ENCODE measurements at regions not wholly inside any gene's neighbourhood (a gene's known extent, or its start where the extent isn't known, plus 50 kb on each side); places are given as distances from the start of the nearest gene placed in this dataset.

- Mint-ChIP-seq H3K4me3 (no peak overlapping the region), H3K36me3 (no peaks in the 10 kb centered on the region), H3K9me3 (peaks cover 1% of the 10 kb centered on the region), H3K27ac (no peak overlapping the region), H3K27me3 (no peaks in the 10 kb centered on the region), H3K4me1 (no peaks in the 10 kb centered on the region)
- DNase-seq = no peak
These were observed 1568.1 kb upstream of the GOT2 start for GRCh38 chr16:60302261-60302660.

GRCh38 chr16:60299241-60299776, 1565.2 kb upstream of the GOT2 start:
- Mint-ChIP-seq H3K36me3 (no peaks in the 10 kb centered on the region), H3K9me3 (peaks cover 1% of the 10 kb centered on the region), H3K4me3 (no peak overlapping the region), H3K27ac (no peak overlapping the region), H3K27me3 (no peaks in the 10 kb centered on the region), H3K4me1 (no peaks in the 10 kb centered on the region)
- DNase-seq = no peak

GRCh38 chr16:60295451-60295850, 1561.3 kb upstream of the GOT2 start:
- Mint-ChIP-seq H3K9me3 (peaks cover 1% of the 10 kb centered on the region), H3K36me3 (no peaks in the 10 kb centered on the region)

GRCh38 chr16:60285794-60286193, 1551.7 kb upstream of the GOT2 start:
- Mint-ChIP-seq H3K9me3 (peaks cover 2% of the 10 kb centered on the region), H3K4me1 (no peaks in the 10 kb centered on the region), H3K27me3 (no peaks in the 10 kb centered on the region), H3K4me3 (no peak overlapping the region), H3K36me3 (no peaks in the 10 kb centered on the region), H3K27ac (no peak overlapping the region)
- DNase-seq = no peak

More at GRCh38 chr16:60295451-60295850, 1561.3 kb upstream of the GOT2 start:
- no peaks in the 10 kb centered on the region for H3K4me1 Mint-ChIP-seq
- no peak overlapping the region for H3K4me3 Mint-ChIP-seq
- no peak overlapping the region for H3K27ac Mint-ChIP-seq
- DNase-seq = no peak
- H3K27me3 Mint-ChIP-seq = no peaks in the 10 kb centered on the region

GRCh38 chr16:60279061-60279665, 1545.0 kb upstream of the GOT2 start:
- Mint-ChIP-seq H3K27ac (no peak overlapping the region), H3K27me3 (no peaks in the 10 kb centered on the region), H3K4me1 (no peaks in the 10 kb centered on the region), H3K4me3 (no peak overlapping the region), H3K36me3 (no peaks in the 10 kb centered on the region), H3K9me3 (peaks cover 2% of the 10 kb centered on the region)
- no peak for DNase-seq

- DNase-seq = no peak
- Mint-ChIP-seq H3K4me3 (no peak overlapping the region), H3K36me3 (no peaks in the 10 kb centered on the region), H3K4me1 (no peaks in the 10 kb centered on the region), H3K9me3 (peaks cover 5% of the 10 kb centered on the region), H3K27me3 (no peaks in the 10 kb centered on the region), H3K27ac (no peak overlapping the region)
These were observed 1540.4 kb upstream of the GOT2 start for GRCh38 chr16:60274431-60275019.

GRCh38 chr16:60271781-60272180, 1537.7 kb upstream of the GOT2 start:
- Mint-ChIP-seq H3K27me3 (no peaks in the 10 kb centered on the region), H3K27ac (no peak overlapping the region), H3K4me1 (no peaks in the 10 kb centered on the region), H3K9me3 (peaks cover 3% of the 10 kb centered on the region), H3K36me3 (no peaks in the 10 kb centered on the region), H3K4me3 (no peak overlapping the region)
- DNase-seq = no peak

- DNase-seq = no peak
- H3K4me1 Mint-ChIP-seq = no peaks in the 10 kb centered on the region
- no peaks in the 10 kb centered on the region for H3K36me3 Mint-ChIP-seq
- no peak overlapping the region for H3K4me3 Mint-ChIP-seq
- H3K27ac Mint-ChIP-seq = no peak overlapping the region
- no peaks in the 10 kb centered on the region for H3K27me3 Mint-ChIP-seq
- peaks cover 4% of the 10 kb centered on the region for H3K9me3 Mint-ChIP-seq
These were observed 1537.1 kb upstream of the GOT2 start for GRCh38 chr16:60271025-60271771.

GRCh38 chr16:60261425-60261824, 1527.3 kb upstream of the GOT2 start:
- Mint-ChIP-seq H3K27me3 (no peaks in the 10 kb centered on the region), H3K36me3 (no peaks in the 10 kb centered on the region)
- no peak for DNase-seq

GRCh38 chr16:60259956-60260355, 1525.8 kb upstream of the GOT2 start:
- Mint-ChIP-seq H3K4me3 (no peak overlapping the region), H3K9me3 (peaks cover 4% of the 10 kb centered on the region), H3K27ac (no peak overlapping the region), H3K4me1 (no peaks in the 10 kb centered on the region), H3K27me3 (no peaks in the 10 kb centered on the region), H3K36me3 (no peaks in the 10 kb centered on the region)
- no peak for DNase-seq

More at GRCh38 chr16:60261425-60261824, 1527.3 kb upstream of the GOT2 start:
- H3K9me3 Mint-ChIP-seq = peaks cover 6% of the 10 kb centered on the region
- no peaks in the 10 kb centered on the region for H3K4me1 Mint-ChIP-seq
- H3K4me3 Mint-ChIP-seq = no peak overlapping the region
- no peak overlapping the region for H3K27ac Mint-ChIP-seq

- Mint-ChIP-seq H3K4me1 (no peaks in the 10 kb centered on the region), H3K4me3 (no peak overlapping the region), H3K27ac (no peak overlapping the region), H3K9me3 (peaks cover 1% of the 10 kb centered on the region), H3K36me3 (no peaks in the 10 kb centered on the region), H3K27me3 (no peaks in the 10 kb centered on the region)
- no peak for DNase-seq
These were observed 1512.0 kb upstream of the GOT2 start for GRCh38 chr16:60246086-60246485.

GRCh38 chr16:60241671-60242070, 1507.6 kb upstream of the GOT2 start:
- no peak overlapping the region for H3K4me3 Mint-ChIP-seq
- H3K36me3 Mint-ChIP-seq = no peaks in the 10 kb centered on the region
- no peaks in the 10 kb centered on the region for H3K4me1 Mint-ChIP-seq
- no peaks in the 10 kb centered on the region for H3K27me3 Mint-ChIP-seq
- peaks cover 3% of the 10 kb centered on the region for H3K9me3 Mint-ChIP-seq
- H3K27ac Mint-ChIP-seq = no peak overlapping the region
- DNase-seq = no peak

- H3K9me3 Mint-ChIP-seq = peaks cover 17% of the 10 kb centered on the region
- H3K36me3 Mint-ChIP-seq = peaks cover 1% of the 10 kb centered on the region
- no peak overlapping the region for H3K27ac Mint-ChIP-seq
- no peaks in the 10 kb centered on the region for H3K27me3 Mint-ChIP-seq
- no peak for DNase-seq
- no peaks in the 10 kb centered on the region for H3K4me1 Mint-ChIP-seq
- H3K4me3 Mint-ChIP-seq = no peak overlapping the region
These were observed 1496.5 kb upstream of the GOT2 start for GRCh38 chr16:60230666-60231065.

- H3K4me3 Mint-ChIP-seq = no peak overlapping the region
- no peaks in the 10 kb centered on the region for H3K36me3 Mint-ChIP-seq
- H3K4me1 Mint-ChIP-seq = no peaks in the 10 kb centered on the region
- no peak for DNase-seq
- H3K27me3 Mint-ChIP-seq = no peaks in the 10 kb centered on the region
- H3K9me3 Mint-ChIP-seq = peaks cover 4% of the 10 kb centered on the region
- no peak overlapping the region for H3K27ac Mint-ChIP-seq
These were observed 1491.4 kb upstream of the GOT2 start for GRCh38 chr16:60225541-60225940.

- Mint-ChIP-seq H3K27ac (no peak overlapping the region), H3K4me3 (no peak overlapping the region), H3K4me1 (no peaks in the 10 kb centered on the region), H3K36me3 (no peaks in the 10 kb centered on the region), H3K27me3 (no peaks in the 10 kb centered on the region), H3K9me3 (no peaks in the 10 kb centered on the region)
- no peak for DNase-seq
These were observed 1483.7 kb upstream of the GOT2 start for GRCh38 chr16:60217787-60218186.

All from activated naive CD8-positive, alpha-beta T cell treated with anti-CD3 and anti-CD28 coated beads for 36 hours (primary cell).